Nucleus accumbens (tissue), 56 donors: ENCODE measurements at regions not wholly inside any gene's neighbourhood (a gene's known extent, or its start where the extent isn't known, plus 50 kb on each side); places are given as distances from the start of the nearest gene placed in this dataset.
"Not testable (repeated sequence)": the region's sequence is repeated elsewhere in the genome, so short reads cannot be mapped to it uniquely, and the experiment has no call there.

ENCODE experiments used
- DNase-seq, 56 donors: peaks; one replicate each; lab custom pipeline; 2025; lab: John Stamatoyannopoulos, UW

DNA sequence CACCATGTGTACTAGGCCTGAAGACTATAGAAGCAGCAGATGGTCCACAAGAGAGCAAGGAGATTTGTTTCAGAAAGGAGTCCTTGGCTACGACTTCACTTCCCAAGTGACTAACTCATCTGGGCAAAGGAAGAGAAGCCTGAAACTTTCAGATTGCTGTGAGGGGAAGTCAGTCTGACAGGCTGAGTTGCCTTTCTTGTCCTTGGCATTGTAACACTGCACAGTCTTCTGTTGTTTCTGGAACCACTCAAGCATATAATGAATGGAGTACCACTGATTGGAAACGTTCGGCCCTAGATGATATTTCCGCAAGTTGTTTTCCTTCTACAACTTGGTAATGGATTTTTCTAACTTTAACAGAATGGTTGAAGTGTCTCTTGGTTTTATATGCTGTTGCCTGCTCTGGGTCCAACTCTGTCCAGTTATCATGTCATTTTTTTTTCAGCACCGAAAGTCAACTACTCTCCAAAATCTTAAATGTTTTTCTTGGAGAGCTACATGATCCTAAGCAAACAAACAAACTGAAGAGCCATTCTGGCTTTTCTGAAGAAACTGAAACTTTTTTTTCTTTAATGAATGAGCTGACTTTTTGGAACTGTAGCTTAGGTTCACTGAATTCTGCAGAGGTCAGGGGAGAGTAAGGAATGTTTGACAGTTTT lies 685.7 kb downstream of the MECOM start:
- DNase-seq = no peak

DNA sequence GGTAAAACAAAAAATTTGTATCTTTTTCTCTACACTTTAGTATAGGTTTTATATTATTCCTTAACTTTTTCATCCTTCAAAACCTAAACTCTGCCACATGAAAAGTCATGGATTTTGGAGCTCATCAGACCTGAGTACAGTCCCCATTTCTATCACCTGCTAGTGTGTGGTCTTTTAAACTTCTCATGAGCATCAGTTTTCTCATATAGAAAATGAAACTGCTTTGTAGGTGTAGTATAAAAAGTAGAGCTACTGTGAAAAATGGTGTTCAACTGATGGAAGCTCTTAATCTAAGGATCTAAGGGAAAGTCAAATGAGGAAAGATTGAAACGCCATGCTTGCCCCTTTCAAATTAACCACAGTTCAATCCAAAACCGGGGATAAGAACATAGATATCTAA lies 686.5 kb downstream of the MECOM start:
- DNase-seq = no peak

DNA sequence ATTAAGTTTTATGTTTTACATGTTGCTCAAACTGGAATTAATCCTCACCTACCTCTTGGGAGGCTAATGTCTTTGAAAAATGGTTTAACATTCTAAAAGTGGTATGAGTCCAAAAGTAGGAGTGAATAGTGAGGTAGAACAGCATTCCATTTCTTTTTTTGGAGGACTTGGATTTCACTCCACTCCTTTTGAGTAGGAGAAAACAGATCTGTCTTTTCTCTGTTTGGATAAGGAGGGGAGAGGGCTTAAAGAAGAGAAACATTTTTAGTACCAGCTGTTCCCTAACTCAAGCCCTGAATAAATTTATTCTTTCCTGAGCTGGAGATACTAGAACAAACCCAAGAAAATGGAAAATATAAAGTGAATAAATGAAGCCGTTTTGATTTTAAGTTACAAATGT lies 687.9 kb downstream of the MECOM start:
- no peak for DNase-seq

DNA sequence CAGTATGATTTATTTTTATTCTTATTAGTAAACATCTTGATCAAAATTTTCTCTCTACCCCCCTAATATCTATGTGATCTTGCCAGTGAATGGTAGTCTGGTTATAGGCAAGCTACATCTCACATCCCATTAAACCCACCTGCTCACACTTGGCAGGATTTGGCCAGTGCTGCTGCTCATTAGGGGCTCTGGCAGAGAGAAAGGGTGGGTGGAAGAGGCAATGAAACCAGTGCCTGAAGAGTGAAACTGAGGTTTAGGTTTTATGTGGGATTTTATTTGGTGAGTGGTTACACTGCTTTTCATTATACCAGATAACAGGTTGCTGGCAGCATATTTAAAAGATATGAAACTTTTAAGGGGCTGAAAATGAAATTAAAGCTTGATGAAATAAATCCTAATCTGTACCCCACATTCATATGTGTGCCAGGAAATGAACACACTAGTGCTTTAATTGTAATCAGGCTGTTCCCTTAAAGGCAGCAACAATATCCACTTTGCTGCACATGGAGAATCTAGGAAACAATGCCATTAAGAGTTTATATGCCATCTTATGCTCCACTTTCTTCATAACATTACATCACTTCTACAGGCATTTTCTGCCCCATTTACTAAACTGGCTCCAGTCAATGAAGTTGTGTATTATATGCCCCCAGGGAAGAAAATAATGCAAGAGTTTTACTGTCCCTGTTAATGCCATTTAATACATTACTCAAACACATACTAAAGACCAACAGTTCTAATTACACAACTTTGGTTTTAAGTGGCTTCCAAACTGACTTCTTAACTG lies 688.7 kb downstream of the MECOM start:
- no peak for DNase-seq

DNA sequence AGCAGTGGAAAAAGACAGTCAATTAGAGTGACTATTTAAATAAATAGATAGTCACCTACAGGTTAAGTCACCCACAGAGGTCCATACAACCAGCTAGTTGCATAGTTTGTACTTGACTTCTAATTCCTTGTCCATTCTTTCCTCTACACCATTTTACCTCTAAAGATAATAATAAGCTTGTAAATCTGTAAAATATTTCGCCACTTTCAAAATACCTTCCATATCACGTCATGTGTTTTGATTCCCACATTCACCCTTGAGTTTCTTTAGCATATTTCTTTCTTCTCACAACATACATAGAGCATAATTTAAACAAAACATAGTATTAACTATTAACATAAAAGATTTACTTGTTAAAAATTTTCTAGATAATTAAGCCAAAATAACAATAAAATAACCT lies 689.6 kb downstream of the MECOM start:
- no peak for DNase-seq

DNA sequence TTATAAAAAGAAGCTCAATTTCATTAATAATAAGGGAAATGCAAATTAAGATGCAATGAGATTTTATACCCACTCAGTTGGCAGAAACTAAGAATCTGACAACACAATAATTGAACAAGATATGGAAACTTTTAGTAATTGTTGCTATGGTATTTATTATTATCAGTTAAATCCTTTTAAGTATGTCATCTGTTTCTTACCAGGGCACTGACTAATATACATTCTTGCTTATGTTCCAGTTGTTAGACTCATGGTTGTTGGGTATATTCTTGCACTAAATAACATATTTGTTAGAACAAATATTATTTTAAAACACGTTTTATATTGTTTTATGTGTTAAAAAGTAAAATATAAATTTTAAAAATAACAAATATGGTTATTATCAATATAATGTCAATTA lies 690.3 kb downstream of the MECOM start:
- no peak for DNase-seq

DNA sequence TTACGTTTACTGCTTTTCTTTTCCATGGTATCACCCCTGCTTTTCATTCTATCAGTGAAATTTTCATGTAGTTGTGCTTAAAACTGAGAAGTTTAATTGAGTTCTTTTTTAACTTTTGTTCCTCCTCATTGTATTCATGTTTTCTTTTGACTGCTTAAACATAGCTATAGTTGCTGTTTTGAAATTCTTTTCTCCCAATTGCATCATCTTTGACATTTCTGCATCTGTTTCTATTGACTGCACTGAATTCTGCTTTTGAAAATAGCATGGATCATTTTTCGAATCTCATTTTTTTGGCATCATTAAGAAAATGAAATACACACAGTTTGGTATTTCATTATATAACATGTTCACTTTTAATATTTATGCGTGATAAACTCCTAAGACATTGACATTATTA lies 694.9 kb downstream of the MECOM start:
- DNase-seq = no peak

DNA sequence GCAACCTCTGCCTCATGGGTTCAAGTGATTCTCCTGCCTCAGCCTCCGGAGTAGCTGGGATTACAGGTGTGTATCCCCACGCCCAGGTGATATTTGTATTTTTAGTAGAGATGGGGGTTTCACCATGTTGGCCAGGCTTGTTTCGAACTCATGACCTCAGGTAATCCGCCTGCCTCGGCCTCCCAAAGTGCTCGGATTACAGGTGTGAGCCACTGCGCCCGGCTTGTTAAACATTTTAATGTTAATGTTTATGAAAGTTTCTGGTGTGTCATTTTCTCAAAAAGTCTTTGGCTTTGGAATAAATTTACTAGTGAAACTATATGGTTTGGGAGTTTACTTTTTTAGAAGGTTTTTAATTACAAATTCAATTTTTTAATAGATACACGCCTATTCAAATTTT lies 698.8 kb downstream of the MECOM start:
- no peak for DNase-seq

DNA sequence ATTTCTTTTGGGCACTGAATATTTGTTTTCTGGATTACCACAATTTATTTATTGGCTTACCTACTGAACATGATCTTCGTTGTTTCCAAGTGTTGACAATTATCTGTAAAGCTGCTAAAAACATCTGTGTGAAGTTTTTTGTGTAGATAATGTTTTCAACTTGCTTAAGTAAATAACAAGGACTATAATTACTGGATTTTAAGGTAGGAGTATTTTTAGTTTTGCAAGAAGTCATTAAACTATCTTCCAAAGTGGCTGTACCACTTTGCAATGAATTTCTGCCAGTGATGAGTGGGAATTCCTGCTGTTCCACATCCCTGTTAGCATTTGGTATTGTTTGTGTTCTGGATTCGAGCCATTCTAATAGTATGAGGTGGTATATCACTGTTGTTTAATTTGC lies 702.2 kb downstream of the MECOM start:
- no peak for DNase-seq

DNA sequence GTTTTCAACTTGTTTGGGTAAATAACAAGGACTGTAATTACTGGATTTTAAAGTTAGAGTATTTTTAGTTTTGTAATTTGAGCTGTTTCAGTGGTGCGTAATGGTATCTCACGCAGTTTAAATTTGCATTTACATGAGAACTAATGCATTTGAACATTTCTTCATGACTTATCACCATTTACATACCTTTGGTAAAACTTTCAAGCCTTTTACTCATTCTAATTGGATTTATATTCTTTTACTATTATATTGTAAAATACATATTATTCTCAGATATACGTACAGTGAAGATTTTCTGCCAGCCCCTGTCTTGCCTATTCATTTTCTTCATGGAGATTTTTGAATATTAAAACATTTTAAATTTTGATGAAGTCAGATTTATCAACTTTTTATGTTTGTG lies 703.8 kb downstream of the MECOM start:
- DNase-seq = no peak

DNA sequence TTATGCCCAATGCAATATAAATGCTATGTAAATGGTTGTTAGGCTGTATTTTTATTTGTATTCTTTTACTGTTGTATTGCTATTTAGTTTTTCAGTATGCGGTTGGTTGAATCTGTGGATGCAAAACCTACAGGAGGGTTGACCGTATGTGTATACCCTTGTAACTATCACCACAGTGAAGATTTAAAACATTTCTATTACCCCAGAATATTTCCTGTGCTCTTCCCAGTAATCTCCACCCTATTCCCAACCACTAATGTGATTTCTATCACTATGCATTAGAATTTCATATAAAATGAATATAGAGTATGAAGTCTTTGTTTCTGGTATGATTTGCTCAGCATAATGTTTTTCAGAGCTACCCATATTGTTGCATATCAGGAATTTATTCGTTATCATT lies 705.0 kb downstream of the MECOM start:
- no peak for DNase-seq

DNA sequence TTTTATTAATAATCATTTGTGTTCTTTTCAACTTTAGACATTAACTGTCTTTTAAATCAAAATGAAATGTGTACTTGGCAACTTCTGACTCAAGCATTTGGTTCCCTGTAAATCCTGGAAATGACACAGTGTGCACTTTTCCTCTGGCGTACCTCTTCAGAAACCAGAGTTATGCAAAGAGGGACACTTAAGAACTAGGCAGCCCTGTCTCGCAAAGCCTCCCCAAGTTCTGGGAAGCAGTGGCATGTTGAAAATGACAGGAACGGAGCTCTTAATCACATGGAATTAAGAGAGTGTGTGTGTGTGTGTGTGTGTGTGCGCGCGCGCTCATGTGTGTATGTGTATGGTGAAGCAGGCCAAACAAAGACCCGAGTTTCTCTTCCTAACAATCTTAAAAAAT lies 707.4 kb downstream of the MECOM start:
- no peak for DNase-seq

DNA sequence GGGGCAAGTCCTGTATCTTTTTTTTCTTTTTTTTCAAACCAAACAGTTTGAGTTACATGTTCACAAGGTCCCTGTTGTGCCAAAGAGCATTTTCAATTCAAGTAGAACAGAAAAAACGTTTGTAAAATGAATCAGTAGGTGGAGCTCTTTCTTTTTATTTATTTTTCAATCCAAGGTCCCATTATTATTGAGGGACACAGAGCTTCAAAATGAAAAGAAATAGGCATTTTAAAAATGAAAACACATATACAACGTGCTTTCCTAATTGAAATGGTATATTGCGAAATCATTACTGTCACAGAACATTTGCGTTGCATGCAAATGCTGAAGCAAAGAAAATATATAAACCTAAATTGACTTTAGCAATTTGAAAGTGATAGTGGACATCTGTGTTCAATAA lies 711.0 kb downstream of the MECOM start:
- DNase-seq = no peak

DNA sequence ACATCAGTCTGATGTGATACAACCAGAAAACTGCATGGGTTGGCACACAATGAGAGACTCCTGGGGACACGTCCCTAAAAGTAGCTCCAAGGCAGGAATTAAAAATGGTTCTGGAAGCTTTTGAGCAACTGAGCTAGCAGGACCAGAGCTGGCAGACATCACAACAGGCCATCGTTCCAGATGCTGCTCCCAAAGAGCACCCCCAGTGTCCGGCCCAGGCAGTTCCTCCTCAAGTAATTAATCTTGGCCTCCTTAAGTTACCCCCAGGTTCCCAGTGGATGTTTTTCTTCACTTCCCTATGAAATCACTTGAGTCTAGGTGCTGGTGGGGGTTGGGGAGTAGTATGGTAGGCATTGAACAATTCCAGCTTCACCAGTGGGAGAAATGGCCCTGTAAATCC lies 711.6 kb downstream of the MECOM start:
- DNase-seq = no peak

DNA sequence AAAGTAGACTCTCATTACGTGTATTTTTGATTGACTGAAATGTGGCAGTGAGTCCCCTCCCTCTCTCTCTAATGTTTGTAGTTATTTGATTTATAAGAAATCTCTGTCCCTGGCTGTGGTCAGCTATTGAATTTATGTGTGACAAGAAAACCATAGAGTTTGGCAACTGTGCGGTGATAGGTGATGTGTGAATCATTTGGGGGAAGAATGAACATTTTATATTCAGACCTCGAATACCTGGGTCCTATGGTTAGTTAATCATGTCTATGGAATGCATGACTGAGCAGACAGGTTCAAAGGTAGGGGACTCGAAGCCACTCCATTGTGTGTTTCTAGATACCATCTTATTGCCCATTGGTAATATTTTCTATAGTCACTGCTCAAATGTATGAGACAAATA lies 712.1 kb downstream of the MECOM start:
- DNase-seq = no peak

DNA sequence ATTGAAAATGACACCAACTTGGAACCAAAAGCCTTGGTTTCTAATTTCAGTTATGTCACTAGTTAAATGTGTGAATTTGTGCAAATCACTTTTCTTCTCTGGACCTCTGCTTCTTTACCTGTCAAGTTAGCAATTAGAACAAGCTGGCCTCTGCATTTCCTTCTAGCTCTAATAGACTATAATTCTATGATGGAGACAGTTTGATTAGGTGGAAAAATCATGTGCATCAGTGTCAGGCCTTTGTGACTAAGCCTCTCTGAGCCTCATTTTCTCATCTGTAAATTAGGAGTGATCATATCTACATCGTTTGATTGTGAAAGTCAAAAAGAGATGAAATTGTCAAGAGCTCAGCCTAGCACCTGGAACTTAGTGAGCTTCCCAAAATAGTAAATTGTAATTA lies 712.9 kb downstream of the MECOM start:
- DNase-seq = no peak

DNA sequence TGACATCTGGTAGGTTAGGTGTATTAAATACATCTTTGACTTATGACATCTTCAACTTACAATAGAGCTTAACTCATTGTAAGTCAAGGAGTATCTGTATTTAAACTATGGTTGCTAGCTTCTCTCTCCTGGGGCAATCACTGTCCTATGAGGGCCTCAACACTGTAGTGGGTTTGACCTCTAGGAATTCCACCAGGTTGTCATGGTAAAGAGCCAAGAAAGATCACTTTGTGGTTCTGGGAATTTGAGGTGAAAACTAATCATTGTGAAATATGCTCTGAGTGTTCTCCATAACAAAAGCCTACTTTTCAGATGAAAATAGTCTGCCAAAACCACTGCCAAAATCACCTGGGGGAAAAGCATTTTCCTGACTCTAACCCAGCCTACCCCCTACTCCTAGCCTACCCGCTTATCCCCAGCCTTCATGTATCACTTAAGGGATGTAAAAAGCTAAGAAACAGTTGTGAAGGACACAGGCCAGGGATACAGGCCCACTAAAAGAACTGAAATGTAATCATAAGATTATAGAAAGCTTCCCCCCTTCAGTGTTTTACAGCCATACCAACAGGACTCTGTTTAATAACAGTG lies 723.8 kb downstream of the MECOM start:
- DNase-seq = no peak

DNA sequence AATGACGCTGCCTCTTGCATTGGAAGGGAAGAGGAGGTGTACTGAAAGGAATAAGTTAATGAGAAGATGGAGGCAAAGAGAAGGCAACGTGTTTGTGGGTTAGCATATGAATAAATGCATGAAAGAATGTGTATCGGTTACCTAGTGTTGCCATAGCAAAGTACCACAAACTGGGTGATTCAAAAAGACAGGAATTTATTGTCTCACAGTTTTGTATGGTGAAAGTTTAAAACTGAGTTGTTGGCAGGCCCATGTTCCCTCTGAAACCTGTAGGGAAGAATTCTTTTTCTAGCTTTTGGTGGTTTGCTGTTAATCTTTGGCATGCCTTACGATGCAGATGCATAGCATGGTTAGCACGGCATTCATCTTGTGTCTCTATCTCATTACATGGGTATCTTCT lies 729.9 kb downstream of the MECOM start:
- DNase-seq = no peak

DNA sequence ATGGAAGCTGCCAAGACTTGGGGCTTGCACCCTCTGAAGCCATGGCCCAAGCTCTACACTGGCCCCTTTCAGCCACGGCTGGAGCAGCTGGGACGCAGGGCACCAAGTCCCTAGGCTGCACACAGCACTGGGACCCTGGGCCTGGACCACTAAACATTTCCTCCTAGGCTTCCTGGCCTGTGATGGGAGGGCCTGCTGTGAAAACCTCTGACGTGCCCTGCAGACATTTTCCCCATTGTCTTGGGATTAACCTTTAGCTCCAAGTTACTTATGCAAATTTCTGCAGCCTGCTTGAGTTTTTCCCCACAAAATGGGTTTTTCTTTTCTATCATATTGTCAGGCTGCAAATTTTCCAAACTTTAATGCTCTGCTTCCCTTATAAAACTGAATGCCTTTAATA lies 733.5 kb downstream of the MECOM start:
- not testable (repeated sequence) for DNase-seq

DNA sequence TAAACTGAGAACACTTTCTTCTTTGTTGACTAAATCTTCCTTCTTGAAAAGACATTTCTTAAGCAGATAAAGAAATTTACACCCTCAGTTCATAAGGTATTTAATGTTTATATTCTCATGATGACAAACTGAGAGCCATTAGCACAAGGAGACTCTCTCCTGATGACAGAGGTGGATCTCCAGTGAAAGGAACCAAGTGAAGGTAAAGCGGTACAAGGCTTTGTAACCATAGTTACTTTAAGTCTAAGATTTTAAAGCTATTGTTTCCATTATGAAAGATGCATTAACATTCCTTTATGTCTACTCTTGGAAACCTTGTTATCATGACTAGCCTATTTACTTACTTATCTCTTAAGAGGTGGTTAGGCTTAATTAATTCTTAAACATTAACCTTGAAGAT lies 737.1 kb downstream of the MECOM start:
- DNase-seq = no peak

DNA sequence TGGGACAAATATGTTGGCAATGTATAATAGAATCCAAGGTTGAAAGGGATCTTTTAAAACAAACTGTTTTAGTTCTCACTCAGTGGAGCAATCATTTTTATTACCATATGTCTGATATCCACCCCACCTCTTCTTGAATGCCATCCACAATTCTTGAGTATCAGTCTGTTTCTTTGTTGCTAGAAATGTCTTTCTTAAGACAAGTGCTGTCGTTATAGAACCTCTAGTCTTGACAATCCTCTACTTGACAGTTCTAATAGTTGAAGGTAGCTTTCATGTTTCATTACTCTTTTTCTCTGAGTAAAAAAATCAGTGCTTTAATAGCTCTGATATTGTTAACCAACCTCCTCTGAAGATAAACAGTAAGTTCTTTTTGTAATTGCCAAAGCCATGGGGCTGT lies 737.9 kb downstream of the MECOM start:
- DNase-seq = no peak

DNA sequence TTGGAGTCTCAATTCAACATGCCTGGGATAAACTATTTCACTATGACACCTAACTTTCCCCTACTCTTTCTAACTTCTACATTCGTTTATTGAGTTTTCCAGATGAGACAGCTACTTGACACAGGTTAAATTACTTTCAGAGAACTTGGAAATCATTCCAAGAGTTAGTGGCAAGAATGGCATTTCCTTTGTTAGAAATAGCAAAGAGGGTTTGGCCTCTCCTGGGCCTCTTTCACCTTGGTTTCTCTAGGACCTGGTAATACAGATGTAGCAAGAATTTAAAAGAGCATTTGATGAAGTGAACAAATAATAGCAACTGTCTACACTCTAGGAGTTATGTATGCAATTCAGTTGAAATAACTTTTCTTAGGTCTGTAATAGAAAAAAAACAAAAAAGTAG lies 748.9 kb downstream of the MECOM start:
- no peak for DNase-seq
